Natural killer cell (primary cell): ENCODE measurements at regions not wholly inside any gene's neighbourhood (a gene's known extent, or its start where the extent isn't known, plus 50 kb on each side); places are given as distances from the start of the nearest gene placed in this dataset.

Experiments used
- ATAC-seq, 3 donors: fragments of 150-1000 bp in 2 of 3; fragments of 200-7000 bp in 1 of 3; cut with Tn5 transposase; 1 replicate in 1 of 3; 2 replicates in 2 of 3; pipeline ENCODE4 v1.10.0; 2021; ENCODE audit warnings: mild to moderate bottlenecking in 2 of 3, moderate library complexity in 2 of 3
- DNase-seq, 2 donors: peaks; one replicate each; pipeline versions ENCODE4 v3.0.0 to v3.0.0-alpha.2; 2013 to 2021; ENCODE audit warnings: mixed read lengths in 1 of 2
- H3K27ac ChIP-seq: one replicate; pipeline ENCODE4 v1.5.1; 2013; ENCODE audit warnings: mild to moderate bottlenecking, low read length
- H3K27me3 ChIP-seq: one replicate; pipeline ENCODE4 v1.6.1; 2013; ENCODE audit warnings: low read length; ENCODE audit not compliant: control insufficient read depth, insufficient read depth
- H3K36me3 ChIP-seq: one replicate; pipeline ENCODE4 v1.6.1; 2013; ENCODE audit warnings: low read length; ENCODE audit not compliant: control insufficient read depth, insufficient read depth
- H3K4me1 ChIP-seq: one replicate; pipeline ENCODE4 v1.6.1; 2013; ENCODE audit warnings: low read length; ENCODE audit not compliant: control insufficient read depth, insufficient read depth
- H3K4me3 ChIP-seq: one replicate; pipeline ENCODE4 v1.5.1; 2013; ENCODE audit warnings: low read length
- H3K9me3 ChIP-seq: one replicate; pipeline ENCODE4 v1.6.1; 2013; ENCODE audit warnings: low read length; ENCODE audit not compliant: control insufficient read depth, insufficient read depth
- H3K27ac Mint-ChIP-seq, 2 donors: one replicate each; pipeline ENCODE4 v1.8.0; 2022; ENCODE audit warnings: mild to moderate bottlenecking in 2 of 2, mixed read lengths in 2 of 2, moderate library complexity in 1 of 2
- H3K27me3 Mint-ChIP-seq, 2 donors: one replicate each; pipeline ENCODE4 v1.8.0; 2022; ENCODE audit warnings: low read depth in 2 of 2, mixed read lengths in 2 of 2
- H3K36me3 Mint-ChIP-seq: one replicate; pipeline ENCODE4 v1.8.0; 2022; ENCODE audit warnings: mixed read lengths
- H3K4me1 Mint-ChIP-seq, 2 donors: one replicate each; pipeline ENCODE4 v1.8.0; 2022; ENCODE audit warnings: mixed read lengths in 2 of 2
- H3K4me3 Mint-ChIP-seq: one replicate; pipeline ENCODE4 v1.8.0; 2022; ENCODE audit warnings: mild to moderate bottlenecking, moderate library complexity, mixed read lengths
- H3K9me3 Mint-ChIP-seq, 2 donors: one replicate each; pipeline ENCODE4 v1.8.0; 2022; ENCODE audit warnings: mixed read lengths in 2 of 2
- CTCF ChIP-seq: fragments of 200-600 bp; IDR thresholded peaks from one replicate; pipeline ENCODE4 v1.8.0; 2022; ENCODE audit warnings: antibody characterized with exemption
- WGBS: methylation state at CpG from one replicate; pipeline ENCODE4 v1.1.7; 2013; ENCODE audit warnings: missing lambda C conversion rate; ENCODE audit not compliant: insufficient coverage; 5-methylcytosine and 5-hydroxymethylcytosine counted together
- intact Hi-C: fragments of 100-400 bp; cut with micrococcal nuclease; formaldehyde crosslinking; loops from one replicate; pipeline ENCODE4 v1.14.2; 2022

GRCh38 chr2:220393711-220394110 is 766.3 kb downstream of the SLC4A3 start:
- Histone ChIP-seq H3K9me3 (no peaks in the 10 kb centered on the region), H3K4me1 (no peaks in the 10 kb centered on the region), H3K27me3 (no peaks in the 10 kb centered on the region), H3K4me3 (no peak overlapping the region), H3K27ac (no peak overlapping the region), H3K36me3 (no peaks in the 10 kb centered on the region)
- WGBS, result 67% methylated on average over 1 of the region's 2 CpGs
- DNase-seq, result no peak
- ATAC-seq, result no peak
- H3K27ac Mint-ChIP-seq, result no peak overlapping the region
- peaks cover 7 to 11% of the 10 kb centered on the region in 2 donors for H3K9me3 Mint-ChIP-seq
- intact Hi-C loops, result no loop called here
- no peaks in the 10 kb centered on the region for H3K36me3 Mint-ChIP-seq
- no peak overlapping the region for H3K4me3 Mint-ChIP-seq
- no peaks in the 10 kb centered on the region for H3K27me3 Mint-ChIP-seq
- TF ChIP-seq CTCF, result no peak
- no peaks in the 10 kb centered on the region for H3K4me1 Mint-ChIP-seq

GRCh38 chr2:220394433-220394832 is 767.0 kb downstream of the SLC4A3 start:
- Mint-ChIP-seq H3K27ac (no peak overlapping the region), H3K27me3 (no peaks in the 10 kb centered on the region), H3K4me3 (no peak overlapping the region), H3K9me3 (peaks cover 7 to 11% of the 10 kb centered on the region in 2 donors), H3K4me1 (no peaks in the 10 kb centered on the region), H3K36me3 (no peaks in the 10 kb centered on the region)
- DNase-seq (no peak), ATAC-seq (no peak)
- intact Hi-C loops, result no loop called here
- Histone ChIP-seq H3K27ac (no peak overlapping the region), H3K4me3 (no peak overlapping the region), H3K27me3 (no peaks in the 10 kb centered on the region), H3K9me3 (no peaks in the 10 kb centered on the region), H3K4me1 (no peaks in the 10 kb centered on the region), H3K36me3 (no peaks in the 10 kb centered on the region)
- TF ChIP-seq CTCF, result no peak

GRCh38 chr2:220396287-220396686 is 768.9 kb downstream of the SLC4A3 start:
- no peak for DNase-seq
- Histone ChIP-seq H3K36me3 (no peaks in the 10 kb centered on the region), H3K27ac (no peak overlapping the region), H3K9me3 (no peaks in the 10 kb centered on the region), H3K4me1 (no peaks in the 10 kb centered on the region), H3K4me3 (no peak overlapping the region), H3K27me3 (no peaks in the 10 kb centered on the region)
- Mint-ChIP-seq H3K36me3 (no peaks in the 10 kb centered on the region), H3K27me3 (no peaks in the 10 kb centered on the region), H3K27ac (no peak overlapping the region), H3K4me3 (no peak overlapping the region), H3K9me3 (peaks cover 9 to 13% of the 10 kb centered on the region in 2 donors), H3K4me1 (no peaks in the 10 kb centered on the region)
- no peak for ATAC-seq
- 71% methylated on average over 2 of the region's 4 CpGs for WGBS
- intact Hi-C loops, result no loop called here
- no peak for TF ChIP-seq CTCF

GRCh38 chr2:220410296-220410695 is 782.9 kb downstream of the SLC4A3 start:
- DNase-seq, result no peak
- no peak for TF ChIP-seq CTCF
- no peak overlapping the region for H3K4me3 ChIP-seq
- H3K9me3 Mint-ChIP-seq, result peaks cover 16 to 20% of the 10 kb centered on the region in 2 donors
- H3K4me1 ChIP-seq, result no peaks in the 10 kb centered on the region
- no peaks in the 10 kb centered on the region for H3K27me3 Mint-ChIP-seq
- no peak overlapping the region for H3K4me3 Mint-ChIP-seq
- no peak overlapping the region for H3K27ac ChIP-seq
- H3K27me3 ChIP-seq, result no peaks in the 10 kb centered on the region
- no peaks in the 10 kb centered on the region for H3K4me1 Mint-ChIP-seq
- H3K9me3 ChIP-seq, result peaks cover 7% of the 10 kb centered on the region
- WGBS, result 100% methylated on average over 1 of the region's 1 CpG
- intact Hi-C loops, result no loop called here
- H3K27ac Mint-ChIP-seq, result no peak overlapping the region
- H3K36me3 ChIP-seq, result no peaks in the 10 kb centered on the region
- H3K36me3 Mint-ChIP-seq, result peaks cover 19% of the 10 kb centered on the region
- ATAC-seq, result no peak
